NCI-H748 (cell line): ENCODE measurements at regions not wholly inside any gene's neighbourhood (a gene's known extent, or its start where the extent isn't known, plus 50 kb on each side); places are given as distances from the start of the nearest gene placed in this dataset.
A peak's percentile ranks its signal among the peaks of the same experiment; 100 is the strongest.
"Not testable (repeated sequence)": the region's sequence is repeated elsewhere in the genome, so short reads cannot be mapped to it uniquely, and the experiment has no call there.

Experiments used
- DNase-seq: peaks from one replicate; lab custom pipeline; 2025; ENCODE audit not compliant: unreplicated experiment; lab: John Stamatoyannopoulos, UW

- not testable (repeated sequence) for DNase-seq
Measured at GRCh38 chr1:157328120-157328519, 189.9 kb upstream of the ETV3 start.

GRCh38 chr1:157326173-157326859, 188.1 kb upstream of the ETV3 start:
- DNase-seq = no peak

- no peak for DNase-seq
Measured at GRCh38 chr1:157325220-157325619, 187.0 kb upstream of the ETV3 start.

GRCh38 chr1:157321972-157322371, 183.8 kb upstream of the ETV3 start:
- DNase-seq = not testable (repeated sequence)

GRCh38 chr1:157319567-157319966, 181.4 kb upstream of the ETV3 start:
- DNase-seq = no peak

- DNase-seq = not testable (repeated sequence)
Measured at GRCh38 chr1:157317229-157317628, 179.0 kb upstream of the ETV3 start.

GRCh38 chr1:157315544-157315943, 177.3 kb upstream of the ETV3 start:
- DNase-seq = peak; percentile 86

GRCh38 chr1:157314408-157314807, 176.2 kb upstream of the ETV3 start:
- DNase-seq = no peak

GRCh38 chr1:157313240-157313807, 175.1 kb upstream of the ETV3 start:
- no peak for DNase-seq

GRCh38 chr1:157312082-157312812, 174.1 kb upstream of the ETV3 start:
- DNase-seq = no peak

- no peak for DNase-seq
Measured at GRCh38 chr1:157311730-157312081, 173.5 kb upstream of the ETV3 start.

- DNase-seq = peak; percentile 87
Measured at GRCh38 chr1:157310805-157311729, 172.9 kb upstream of the ETV3 start.

GRCh38 chr1:157310401-157310800, 172.2 kb upstream of the ETV3 start:
- DNase-seq = no peak

GRCh38 chr1:157307491-157307890, 169.3 kb upstream of the ETV3 start:
- DNase-seq = no peak

- DNase-seq = no peak
Measured at GRCh38 chr1:157306896-157307295, 168.7 kb upstream of the ETV3 start.

- no peak for DNase-seq
Measured at GRCh38 chr1:157304271-157304670, 166.1 kb upstream of the ETV3 start.

GRCh38 chr1:157302724-157303123, 164.5 kb upstream of the ETV3 start:
- no peak for DNase-seq

- DNase-seq = no peak
Measured at GRCh38 chr1:157302199-157302497, 164.0 kb upstream of the ETV3 start.

GRCh38 chr1:157301477-157302198, 163.4 kb upstream of the ETV3 start:
- DNase-seq = peak; percentile 9

- DNase-seq = not testable (repeated sequence)
Measured at GRCh38 chr1:157294387-157295145, 156.4 kb upstream of the ETV3 start.
